HEK293T (cell line): ENCODE measurements at regions not wholly inside any gene's neighbourhood (a gene's known extent, or its start where the extent isn't known, plus 50 kb on each side); places are given as distances from the start of the nearest gene placed in this dataset.

Experiments used
- ELF4 ChIP-seq: fragments of 450-650 bp; IDR thresholded peaks from 2 replicates; pipeline ENCODE4 v1.6.1; 2017; ENCODE audit warnings: antibody characterized with exemption
- FOXK2 ChIP-seq: fragments of 450-650 bp; IDR thresholded peaks from 2 replicates; pipeline ENCODE4 v1.6.1; 2016; ENCODE audit warnings: mild to moderate bottlenecking

DNA sequence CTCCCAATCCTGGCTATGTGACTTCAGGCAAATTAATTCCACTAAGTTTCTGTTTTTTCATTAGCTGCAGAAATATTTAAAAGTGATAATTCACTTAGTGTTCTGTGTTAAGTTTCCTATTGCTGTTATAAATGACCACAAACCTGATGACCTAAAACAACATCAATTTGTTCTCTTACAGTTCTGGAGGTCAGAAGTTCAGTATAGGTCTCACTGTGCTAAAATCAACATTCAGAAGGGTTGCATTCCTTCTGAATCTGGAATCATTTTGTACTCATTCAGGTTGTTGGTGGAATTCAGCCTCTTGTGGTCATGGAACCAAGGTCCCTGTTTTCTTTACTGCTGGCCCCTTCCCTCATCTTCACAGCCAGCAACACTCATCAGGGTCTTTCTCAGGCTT, 254.1 kb downstream of the CNTN3 start:
- TF ChIP-seq FOXK2 (no peak), ELF4 (no peak)
